Glutamatergic neuron (in vitro differentiated cells): ENCODE measurements at regions not wholly inside any gene's neighbourhood (a gene's known extent, or its start where the extent isn't known, plus 50 kb on each side); places are given as distances from the start of the nearest gene placed in this dataset.

Experiments
- DNase-seq: peaks from one replicate; pipeline ENCODE4 v3.0.0; 2022
- H3K27ac Mint-ChIP-seq: one replicate; pipeline ENCODE4 v1.8.0; 2020; ENCODE audit warnings: mild to moderate bottlenecking, mixed read lengths, inconsistent platforms; ENCODE audit not compliant: unreplicated experiment
- H3K27me3 Mint-ChIP-seq: one replicate; pipeline ENCODE4 v1.8.0; 2020; ENCODE audit warnings: mild to moderate bottlenecking, moderate library complexity, mixed read lengths, inconsistent platforms; ENCODE audit not compliant: unreplicated experiment
- H3K36me3 Mint-ChIP-seq: one replicate; pipeline ENCODE4 v1.8.0; 2020; ENCODE audit warnings: mild to moderate bottlenecking, mixed read lengths, inconsistent platforms; ENCODE audit not compliant: unreplicated experiment
- H3K4me1 Mint-ChIP-seq: one replicate; pipeline ENCODE4 v1.8.0; 2020; ENCODE audit warnings: mild to moderate bottlenecking, low read depth, mixed read lengths, inconsistent platforms; ENCODE audit not compliant: unreplicated experiment
- H3K4me3 Mint-ChIP-seq: one replicate; pipeline ENCODE4 v1.8.0; 2020; ENCODE audit warnings: mild to moderate bottlenecking, mixed read lengths, inconsistent platforms; ENCODE audit not compliant: unreplicated experiment
- H3K9me3 Mint-ChIP-seq: one replicate; pipeline ENCODE4 v1.8.0; 2020; ENCODE audit warnings: mild to moderate bottlenecking, moderate library complexity, mixed read lengths, inconsistent platforms; ENCODE audit not compliant: unreplicated experiment
- CTCF ChIP-seq: fragments of 200-600 bp; sonication (generic); IDR thresholded peaks from one replicate; pipeline ENCODE4 v1.5.0; 2021; ENCODE audit not compliant: partially characterized antibody, unreplicated experiment

DNA sequence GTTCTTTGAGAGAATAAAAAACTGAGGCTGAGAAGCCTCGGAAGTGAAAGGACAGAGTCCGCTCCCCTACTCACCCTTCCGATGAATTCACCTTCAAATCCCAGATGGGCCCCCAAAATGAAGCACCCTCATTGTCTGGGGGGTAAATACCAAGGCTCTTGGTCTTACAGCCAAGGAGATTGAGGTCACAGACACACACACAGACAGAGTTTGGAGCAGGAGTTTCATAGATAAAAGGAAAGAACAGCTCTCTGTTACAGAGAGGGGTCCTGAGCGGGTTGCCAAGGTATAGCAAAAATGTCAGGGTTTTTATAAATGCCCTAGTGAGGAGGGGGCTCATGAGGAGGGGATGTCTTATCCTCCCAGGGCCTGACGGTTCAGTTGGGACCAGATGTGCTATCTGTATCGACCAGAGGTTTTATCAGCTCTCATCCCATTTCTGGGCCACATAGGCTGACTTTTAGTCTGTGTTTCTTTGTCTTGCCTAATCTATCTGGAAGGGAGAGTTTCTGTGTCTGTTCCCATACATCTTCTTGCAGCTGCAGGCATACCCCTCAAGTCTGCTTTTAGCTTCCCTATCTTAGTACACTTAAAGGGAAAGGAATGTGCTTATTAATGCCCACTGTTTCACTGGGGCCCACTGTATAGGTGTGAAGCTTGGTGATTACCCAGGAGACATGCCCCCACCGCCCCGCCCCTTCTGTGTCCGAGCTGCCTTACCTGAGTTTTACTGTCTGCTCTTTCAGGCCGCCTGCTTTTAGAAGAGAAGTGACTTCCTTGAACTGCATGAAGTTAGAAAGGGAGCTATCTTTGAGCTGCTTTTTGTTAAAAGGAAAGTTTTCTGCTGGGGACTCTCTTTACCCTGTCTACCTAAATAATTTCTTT, 66.8 kb upstream of the ATP11B start:
- H3K4me1 Mint-ChIP-seq, result peaks cover 7% of the 10 kb centered on the region
- no peaks in the 10 kb centered on the region for H3K36me3 Mint-ChIP-seq
- peaks cover 4% of the 10 kb centered on the region for H3K9me3 Mint-ChIP-seq
- no peak for TF ChIP-seq CTCF
- no peak overlapping the region for H3K4me3 Mint-ChIP-seq
- H3K27ac Mint-ChIP-seq, result no peak overlapping the region
- DNase-seq, result no peak
- no peaks in the 10 kb centered on the region for H3K27me3 Mint-ChIP-seq

GRCh38 chr3:182728238-182728637, 65.1 kb upstream of the ATP11B start:
- no peaks in the 10 kb centered on the region for H3K27me3 Mint-ChIP-seq
- H3K36me3 Mint-ChIP-seq, result no peaks in the 10 kb centered on the region
- H3K9me3 Mint-ChIP-seq, result peaks cover 4% of the 10 kb centered on the region
- H3K4me1 Mint-ChIP-seq, result peaks cover 7% of the 10 kb centered on the region
- H3K27ac Mint-ChIP-seq, result no peak overlapping the region
- no peak for TF ChIP-seq CTCF
- H3K4me3 Mint-ChIP-seq, result no peak overlapping the region
- DNase-seq, result no peak

DNA sequence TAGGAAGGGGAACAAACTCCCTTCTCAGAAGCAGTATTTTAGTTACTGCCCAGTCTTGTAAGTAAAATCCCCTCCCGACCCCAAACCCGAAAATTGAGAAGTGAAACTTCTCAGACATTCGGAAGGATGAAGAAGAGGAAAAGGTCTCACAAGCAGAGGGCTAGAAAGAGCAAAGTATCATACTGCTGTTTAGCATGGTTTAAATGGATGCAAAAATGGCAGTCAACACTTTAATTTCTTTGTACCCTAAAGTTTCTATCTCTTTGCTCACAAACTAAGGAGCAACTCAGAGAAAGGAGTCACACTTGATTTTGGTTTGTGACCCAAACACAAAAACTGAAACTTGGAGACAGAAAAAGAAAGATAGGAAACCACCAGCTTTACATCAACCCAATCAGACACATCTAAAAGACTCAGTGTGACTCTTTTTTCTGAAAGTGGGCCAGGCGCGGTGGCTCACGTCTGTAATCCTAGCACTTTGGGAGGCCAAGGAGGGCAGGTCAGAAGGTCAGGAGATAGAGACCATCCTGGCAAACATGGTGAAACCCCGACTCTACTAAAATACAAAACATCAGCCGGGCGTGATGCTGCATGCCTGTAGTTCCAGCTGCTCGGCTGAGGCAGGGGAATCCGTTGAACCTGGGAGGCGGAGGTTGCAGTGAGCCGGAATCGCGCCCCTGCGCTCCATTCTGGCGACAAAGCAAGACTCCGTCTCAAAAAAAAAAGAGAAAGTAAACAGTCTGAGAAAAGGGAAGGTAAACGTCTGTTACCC, 63.2 kb upstream of the ATP11B start:
- Mint-ChIP-seq H3K4me3 (no peak overlapping the region), H3K4me1 (peaks cover 7% of the 10 kb centered on the region), H3K27me3 (no peaks in the 10 kb centered on the region), H3K36me3 (no peaks in the 10 kb centered on the region), H3K27ac (no peak overlapping the region), H3K9me3 (peaks cover 4% of the 10 kb centered on the region)
- no peak for TF ChIP-seq CTCF
- no peak for DNase-seq

DNA sequence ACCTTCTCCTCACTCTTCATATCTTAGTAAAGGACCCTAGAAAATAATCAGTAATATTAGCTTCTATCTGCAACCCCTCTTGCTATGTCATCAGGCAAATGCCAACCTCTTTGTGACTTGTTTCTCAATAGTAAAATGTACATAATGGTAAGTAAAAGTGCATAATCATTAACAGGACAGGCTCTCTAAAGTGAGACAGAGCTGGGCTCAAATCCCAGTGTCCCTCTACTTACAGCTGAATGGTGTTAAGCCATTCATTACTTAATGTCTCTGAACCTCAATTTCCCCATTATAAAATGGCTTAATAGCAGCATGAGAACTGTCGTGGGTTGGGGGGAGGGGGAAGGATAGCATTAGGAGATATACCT, 62.6 kb upstream of the ATP11B start:
- Mint-ChIP-seq H3K36me3 (no peaks in the 10 kb centered on the region), H3K27ac (no peak overlapping the region), H3K4me3 (no peak overlapping the region), H3K27me3 (no peaks in the 10 kb centered on the region), H3K4me1 (peaks cover 6% of the 10 kb centered on the region), H3K9me3 (peaks cover 4% of the 10 kb centered on the region)
- no peak for TF ChIP-seq CTCF
- DNase-seq, result no peak

DNA sequence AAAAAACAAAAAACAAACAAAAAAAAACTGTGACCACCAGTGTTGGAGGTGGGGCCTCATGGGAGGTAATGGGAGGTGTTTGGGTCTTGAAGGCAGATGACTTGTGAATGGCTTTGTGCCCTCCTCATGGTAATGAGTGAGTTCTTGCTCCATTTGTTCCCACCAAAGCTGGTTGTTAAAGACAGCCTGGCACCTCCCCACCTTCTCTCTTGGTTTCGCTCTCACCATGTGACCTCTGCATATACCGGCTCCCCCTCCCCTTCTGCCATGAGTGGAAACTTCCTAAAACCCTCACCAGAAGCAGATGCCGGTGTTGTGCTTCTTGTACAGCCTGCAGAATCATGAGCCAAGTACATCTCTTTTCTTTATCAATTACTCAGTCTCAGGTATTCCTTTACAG, 61.5 kb upstream of the ATP11B start:
- DNase-seq, result no peak
- Mint-ChIP-seq H3K4me1 (no peaks in the 10 kb centered on the region), H3K4me3 (no peak overlapping the region), H3K9me3 (peaks cover 4% of the 10 kb centered on the region), H3K27ac (no peak overlapping the region), H3K27me3 (no peaks in the 10 kb centered on the region), H3K36me3 (no peaks in the 10 kb centered on the region)
- no peak for TF ChIP-seq CTCF
